Caco-2 (cell line): ENCODE measurements at regions not wholly inside any gene's neighbourhood (a gene's known extent, or its start where the extent isn't known, plus 50 kb on each side); places are given as distances from the start of the nearest gene placed in this dataset.

Experiments used
- BruUV-seq: library from RNA; stranded (reverse); fragments of 400-500 nt; replicated peaks from 2 replicates; lab custom pipeline; 2021; lab: Mats Ljungman, UMichigan
- CTCF ChIA-PET: fragments of 300-600 bp; sonication (Branson Sonifier 250); formaldehyde crosslinking; loops from one replicate; lab custom pipeline; 2022; ENCODE audit warnings: antibody characterized with exemption; lab: Charles Lee
- POLR2A ChIA-PET: fragments of 300-600 bp; sonication (Branson Sonifier 250); formaldehyde crosslinking; loops from one replicate; lab custom pipeline; 2022; ENCODE audit warnings: antibody characterized with exemption; lab: Charles Lee
- DNase-seq, 2 experiments: peaks; one replicate each; pipeline versions ENCODE4 v3.0.0 to v3.0.0-alpha.2; 2020 to 2022
- H3K27me3 ChIP-seq: replicated peaks from 2 replicates; pipeline ENCODE4 v1.6.0; 2011; ENCODE audit warnings: low read length; ENCODE audit not compliant: control insufficient read depth, insufficient read depth
- H3K36me3 ChIP-seq: 2 replicates; pipeline ENCODE4 v1.5.1; 2011; ENCODE audit warnings: low read length; ENCODE audit not compliant: control insufficient read depth, insufficient read depth
- H3K4me1 ChIP-seq: fragments of 250-450 bp; sonication (Bioruptor Pico); 2 replicates; pipeline ENCODE4 v1.5.1; 2020; ENCODE audit warnings: mild to moderate bottlenecking
- H3K4me3 ChIP-seq: 2 replicates; pipeline ENCODE4 v1.5.1; 2011; ENCODE audit warnings: low read depth, mild to moderate bottlenecking, control low read depth, low read length
- H3K9me3 ChIP-seq: fragments of 250-450 bp; sonication (Bioruptor Pico); 2 replicates; pipeline ENCODE4 v1.5.1; 2020; ENCODE audit warnings: mild to moderate bottlenecking, moderate library complexity
- H3K27ac Mint-ChIP-seq: one replicate; pipeline ENCODE4 v1.8.0; 2022; ENCODE audit warnings: mixed read lengths; ENCODE audit not compliant: unreplicated experiment
- H3K27me3 Mint-ChIP-seq: one replicate; pipeline ENCODE4 v1.8.0; 2022; ENCODE audit warnings: mixed read lengths; ENCODE audit not compliant: insufficient read depth, unreplicated experiment
- H3K36me3 Mint-ChIP-seq: one replicate; pipeline ENCODE4 v1.8.0; 2022; ENCODE audit warnings: mild to moderate bottlenecking, mixed read lengths; ENCODE audit not compliant: insufficient read depth, unreplicated experiment
- H3K4me1 Mint-ChIP-seq: one replicate; pipeline ENCODE4 v1.8.0; 2022; ENCODE audit warnings: low read depth, mixed read lengths; ENCODE audit not compliant: unreplicated experiment
- H3K4me3 Mint-ChIP-seq: one replicate; pipeline ENCODE4 v1.8.0; 2022; ENCODE audit warnings: mild to moderate bottlenecking, moderate library complexity, mixed read lengths; ENCODE audit not compliant: unreplicated experiment
- H3K9me3 Mint-ChIP-seq: one replicate; pipeline ENCODE4 v1.8.0; 2022; ENCODE audit warnings: mixed read lengths; ENCODE audit not compliant: unreplicated experiment
- CTCF ChIP-seq, 2 experiments: fragments of 200-600 bp in 1 of 2; IDR thresholded peaks; 1 replicate in 1 of 2; 2 replicates in 1 of 2; pipeline versions ENCODE4 v1.5.1 to v1.8.0; 2011 to 2022; ENCODE audit warnings: antibody characterized with exemption in 1 of 2, control low read depth in 1 of 2, inconsistent platforms in 1 of 2, low read depth in 1 of 2, low read length in 1 of 2, mild to moderate bottlenecking in 1 of 2, moderate library complexity in 1 of 2; ENCODE audit not compliant: insufficient read depth in 1 of 2, severe bottlenecking in 1 of 2, unreplicated experiment in 1 of 2
- intact Hi-C: fragments of 100-400 bp; cut with micrococcal nuclease; formaldehyde crosslinking; loops from one replicate; pipeline ENCODE4 v1.10.0; 2022; ENCODE audit not compliant: unreplicated experiment

- BruUV-seq = no TSS peak
- Mint-ChIP-seq H3K27me3 (no peaks in the 10 kb centered on the region), H3K27ac (no peak overlapping the region), H3K36me3 (no peaks in the 10 kb centered on the region), H3K9me3 (no peaks in the 10 kb centered on the region), H3K4me3 (no peak overlapping the region), H3K4me1 (no peaks in the 10 kb centered on the region)
- H3K9me3 ChIP-seq = no peaks in the 10 kb centered on the region
- H3K4me1 ChIP-seq = no peaks in the 10 kb centered on the region
- no peak overlapping the region for H3K4me3 ChIP-seq
- ChIA-PET POLR2A (no interaction called here), CTCF (no interaction called here)
- no peak for DNase-seq
- H3K36me3 ChIP-seq = no peaks in the 10 kb centered on the region
- TF ChIP-seq CTCF (IDR thresholded peaks at IDR 0.05; ENCODE audit: insufficient read depth in 1 of 2, low read depth in 1 of 2, low read length in 1 of 2, severe bottlenecking in 1 of 2, unreplicated experiment in 1 of 2) = no peak
- H3K27me3 ChIP-seq = no peaks in the 10 kb centered on the region
- intact Hi-C loops = no loop called here
Observed at GRCh38 chr1:103435443-103435842, 90.1 kb upstream of the RNPC3 start.

DNA sequence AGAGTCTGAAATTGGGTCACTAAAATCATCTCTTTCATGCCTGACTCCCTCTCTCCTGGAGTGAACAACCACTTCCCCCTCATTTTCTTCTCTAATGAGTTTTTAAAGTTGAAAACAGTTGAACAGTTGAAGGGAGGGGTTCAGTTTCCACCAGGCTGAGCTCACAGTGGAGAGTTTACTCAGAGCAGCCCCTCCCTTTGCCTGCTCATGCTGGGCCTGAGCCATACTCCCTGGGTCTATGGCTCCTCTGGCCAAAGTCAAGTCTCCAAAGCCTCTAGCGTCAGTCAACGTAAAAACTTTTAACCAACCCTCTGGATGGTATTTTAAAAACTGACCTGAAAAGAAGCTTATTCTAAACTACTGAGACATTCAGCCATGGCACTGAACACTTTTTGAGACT is 100.8 kb upstream of the RNPC3 start:
- Mint-ChIP-seq H3K27ac (no peak overlapping the region), H3K27me3 (no peaks in the 10 kb centered on the region), H3K36me3 (no peaks in the 10 kb centered on the region), H3K4me1 (no peaks in the 10 kb centered on the region), H3K9me3 (no peaks in the 10 kb centered on the region), H3K4me3 (no peak overlapping the region)
- Histone ChIP-seq H3K4me3 (no peak overlapping the region), H3K36me3 (no peaks in the 10 kb centered on the region), H3K27me3 (no peaks in the 10 kb centered on the region), H3K9me3 (no peaks in the 10 kb centered on the region), H3K4me1 (no peaks in the 10 kb centered on the region)
- CTCF ChIA-PET = no interaction called here
- BruUV-seq = no TSS peak
- no peak for DNase-seq
- intact Hi-C loops = no loop called here
- POLR2A ChIA-PET = no interaction called here
- TF ChIP-seq CTCF (IDR thresholded peaks at IDR 0.05; ENCODE audit: insufficient read depth in 1 of 2, low read depth in 1 of 2, low read length in 1 of 2, severe bottlenecking in 1 of 2, unreplicated experiment in 1 of 2) = no peak

GRCh38 chr1:103416681-103417286 is 108.7 kb upstream of the RNPC3 start:
- H3K9me3 Mint-ChIP-seq = no peaks in the 10 kb centered on the region
- H3K9me3 ChIP-seq = no peaks in the 10 kb centered on the region
- H3K36me3 Mint-ChIP-seq = no peaks in the 10 kb centered on the region
- CTCF ChIA-PET = no interaction called here
- intact Hi-C loops = no loop called here
- H3K27ac Mint-ChIP-seq = no peak overlapping the region
- no peaks in the 10 kb centered on the region for H3K27me3 Mint-ChIP-seq
- no peak for TF ChIP-seq CTCF (IDR thresholded peaks at IDR 0.05; ENCODE audit: insufficient read depth in 1 of 2, low read depth in 1 of 2, low read length in 1 of 2, severe bottlenecking in 1 of 2, unreplicated experiment in 1 of 2)
- H3K36me3 ChIP-seq = no peaks in the 10 kb centered on the region
- H3K4me3 ChIP-seq = no peak overlapping the region
- POLR2A ChIA-PET = no interaction called here
- no peak overlapping the region for H3K4me3 Mint-ChIP-seq
- H3K4me1 ChIP-seq = no peaks in the 10 kb centered on the region
- no peaks in the 10 kb centered on the region for H3K27me3 ChIP-seq
- no peaks in the 10 kb centered on the region for H3K4me1 Mint-ChIP-seq
- no TSS peak for BruUV-seq
- no peak for DNase-seq
